ENCODE measurements at regions not wholly inside any gene's neighbourhood (a gene's known extent, or its start where the extent isn't known, plus 50 kb on each side); places are given as distances from the start of the nearest gene placed in this dataset.

- Histone ChIP-seq H3K27ac (ENCODE audit: low read length) (no peak overlapping the region), H3K27me3 (ENCODE audit: control insufficient read depth, insufficient read depth) (no peaks in the 10 kb centered on the region), H3K9me3 (ENCODE audit: control insufficient read depth, low read length) (no peaks in the 10 kb centered on the region), H3K4me1 (ENCODE audit: control insufficient read depth, insufficient read depth, low read length) (no peaks in the 10 kb centered on the region), H3K4me3 (ENCODE audit: low read length) (no peak overlapping the region)
- WGBS = 79% methylated on average over 22 of the region's 22 CpGs
- no peak for ATAC-seq
- intact Hi-C loops (cut with DNase I) = no loop called here
- DNase-seq = no peak
Observed at GRCh38 chr2:240210198-240210965, 69.9 kb upstream of the OTOS start.

GRCh38 chr2:240211096-240211495, 70.6 kb upstream of the OTOS start:
- Histone ChIP-seq H3K4me1 (ENCODE audit: control insufficient read depth, insufficient read depth, low read length) (no peaks in the 10 kb centered on the region), H3K9me3 (ENCODE audit: control insufficient read depth, low read length) (no peaks in the 10 kb centered on the region), H3K27me3 (ENCODE audit: control insufficient read depth, insufficient read depth) (no peaks in the 10 kb centered on the region), H3K27ac (ENCODE audit: low read length) (no peak overlapping the region), H3K4me3 (ENCODE audit: low read length) (no peak overlapping the region)
- intact Hi-C loops (cut with DNase I) = no loop called here
- DNase-seq (no peak), ATAC-seq (no peak)
- WGBS = 87% methylated on average over 8 of the region's 8 CpGs

- DNase-seq (no peak), ATAC-seq (no peak)
- Histone ChIP-seq H3K4me3 (ENCODE audit: low read length) (no peak overlapping the region), H3K4me1 (ENCODE audit: control insufficient read depth, insufficient read depth, low read length) (no peaks in the 10 kb centered on the region), H3K27me3 (ENCODE audit: control insufficient read depth, insufficient read depth) (no peaks in the 10 kb centered on the region), H3K9me3 (ENCODE audit: control insufficient read depth, low read length) (no peaks in the 10 kb centered on the region), H3K27ac (ENCODE audit: low read length) (no peak overlapping the region)
- WGBS = 78% methylated on average over 17 of the region's 17 CpGs
- intact Hi-C loops (cut with DNase I) = no loop called here
Observed at GRCh38 chr2:240211598-240212424, 71.4 kb upstream of the OTOS start.

GRCh38 chr2:240212425-240213225, 72.2 kb upstream of the OTOS start:
- ATAC-seq (no peak), DNase-seq (no peak)
- H3K4me3 ChIP-seq (ENCODE audit: low read length) = no peak overlapping the region
- H3K9me3 ChIP-seq (ENCODE audit: control insufficient read depth, low read length) = no peaks in the 10 kb centered on the region
- no peaks in the 10 kb centered on the region for H3K4me1 ChIP-seq (ENCODE audit: control insufficient read depth, insufficient read depth, low read length)
- H3K27ac ChIP-seq (ENCODE audit: low read length) = no peak overlapping the region
- intact Hi-C loops (cut with DNase I) = no loop called here
- H3K27me3 ChIP-seq (ENCODE audit: control insufficient read depth, insufficient read depth) = no peaks in the 10 kb centered on the region
- 88% methylated on average over 17 of the region's 17 CpGs for WGBS

- intact Hi-C loops (cut with DNase I) = no loop called here
- no peak for DNase-seq
- Histone ChIP-seq H3K4me3 (ENCODE audit: low read length) (no peak overlapping the region), H3K27me3 (ENCODE audit: control insufficient read depth, insufficient read depth) (no peaks in the 10 kb centered on the region), H3K9me3 (ENCODE audit: control insufficient read depth, low read length) (no peaks in the 10 kb centered on the region), H3K4me1 (ENCODE audit: control insufficient read depth, insufficient read depth, low read length) (no peaks in the 10 kb centered on the region), H3K27ac (ENCODE audit: low read length) (no peak overlapping the region)
- no peak for ATAC-seq
- WGBS = 84% methylated on average over 6 of the region's 6 CpGs
Observed at GRCh38 chr2:240213226-240213475, 72.7 kb upstream of the OTOS start.

- no peaks in the 10 kb centered on the region for H3K4me1 ChIP-seq (ENCODE audit: control insufficient read depth, insufficient read depth, low read length)
- no peaks in the 10 kb centered on the region for H3K27me3 ChIP-seq (ENCODE audit: control insufficient read depth, insufficient read depth)
- intact Hi-C loops (cut with DNase I) = no loop called here
- DNase-seq (no peak), ATAC-seq (no peak)
- WGBS = 70% methylated on average over 22 of the region's 22 CpGs
- H3K4me3 ChIP-seq (ENCODE audit: low read length) = no peak overlapping the region
- no peaks in the 10 kb centered on the region for H3K9me3 ChIP-seq (ENCODE audit: control insufficient read depth, low read length)
- H3K27ac ChIP-seq (ENCODE audit: low read length) = no peak overlapping the region
Observed at GRCh38 chr2:240213476-240214421, 73.3 kb upstream of the OTOS start.

- Histone ChIP-seq H3K4me3 (ENCODE audit: low read length) (no peak overlapping the region), H3K4me1 (ENCODE audit: control insufficient read depth, insufficient read depth, low read length) (no peaks in the 10 kb centered on the region), H3K9me3 (ENCODE audit: control insufficient read depth, low read length) (no peaks in the 10 kb centered on the region), H3K27me3 (ENCODE audit: control insufficient read depth, insufficient read depth) (no peaks in the 10 kb centered on the region), H3K27ac (ENCODE audit: low read length) (no peak overlapping the region)
- DNase-seq = no peak
- intact Hi-C loops (cut with DNase I) = no loop called here
- ATAC-seq = no peak
- WGBS = 90% methylated on average over 25 of the region's 25 CpGs
Observed at GRCh38 chr2:240214790-240215675, 74.6 kb upstream of the OTOS start.

GRCh38 chr2:240215676-240216051, 75.2 kb upstream of the OTOS start:
- intact Hi-C loops (cut with DNase I) = no loop called here
- no peak overlapping the region for H3K4me3 ChIP-seq (ENCODE audit: low read length)
- no peaks in the 10 kb centered on the region for H3K4me1 ChIP-seq (ENCODE audit: control insufficient read depth, insufficient read depth, low read length)
- no peaks in the 10 kb centered on the region for H3K9me3 ChIP-seq (ENCODE audit: control insufficient read depth, low read length)
- no peak for ATAC-seq
- no peak for DNase-seq
- no peak overlapping the region for H3K27ac ChIP-seq (ENCODE audit: low read length)
- 90% methylated on average over 8 of the region's 8 CpGs for WGBS
- H3K27me3 ChIP-seq (ENCODE audit: control insufficient read depth, insufficient read depth) = no peaks in the 10 kb centered on the region

GRCh38 chr2:240216167-240216566, 75.7 kb upstream of the OTOS start:
- no peak overlapping the region for H3K27ac ChIP-seq (ENCODE audit: low read length)
- no peaks in the 10 kb centered on the region for H3K4me1 ChIP-seq (ENCODE audit: control insufficient read depth, insufficient read depth, low read length)
- WGBS = 75% methylated on average over 8 of the region's 8 CpGs
- H3K9me3 ChIP-seq (ENCODE audit: control insufficient read depth, low read length) = no peaks in the 10 kb centered on the region
- ATAC-seq (no peak), DNase-seq (no peak)
- H3K4me3 ChIP-seq (ENCODE audit: low read length) = no peak overlapping the region
- no peaks in the 10 kb centered on the region for H3K27me3 ChIP-seq (ENCODE audit: control insufficient read depth, insufficient read depth)
- intact Hi-C loops (cut with DNase I) = no loop called here

All from right cardiac atrium (tissue), 5 donors.